ENCODE measurements at regions not wholly inside any gene's neighbourhood (a gene's known extent, or its start where the extent isn't known, plus 50 kb on each side); places are given as distances from the start of the nearest gene placed in this dataset.

DNA sequence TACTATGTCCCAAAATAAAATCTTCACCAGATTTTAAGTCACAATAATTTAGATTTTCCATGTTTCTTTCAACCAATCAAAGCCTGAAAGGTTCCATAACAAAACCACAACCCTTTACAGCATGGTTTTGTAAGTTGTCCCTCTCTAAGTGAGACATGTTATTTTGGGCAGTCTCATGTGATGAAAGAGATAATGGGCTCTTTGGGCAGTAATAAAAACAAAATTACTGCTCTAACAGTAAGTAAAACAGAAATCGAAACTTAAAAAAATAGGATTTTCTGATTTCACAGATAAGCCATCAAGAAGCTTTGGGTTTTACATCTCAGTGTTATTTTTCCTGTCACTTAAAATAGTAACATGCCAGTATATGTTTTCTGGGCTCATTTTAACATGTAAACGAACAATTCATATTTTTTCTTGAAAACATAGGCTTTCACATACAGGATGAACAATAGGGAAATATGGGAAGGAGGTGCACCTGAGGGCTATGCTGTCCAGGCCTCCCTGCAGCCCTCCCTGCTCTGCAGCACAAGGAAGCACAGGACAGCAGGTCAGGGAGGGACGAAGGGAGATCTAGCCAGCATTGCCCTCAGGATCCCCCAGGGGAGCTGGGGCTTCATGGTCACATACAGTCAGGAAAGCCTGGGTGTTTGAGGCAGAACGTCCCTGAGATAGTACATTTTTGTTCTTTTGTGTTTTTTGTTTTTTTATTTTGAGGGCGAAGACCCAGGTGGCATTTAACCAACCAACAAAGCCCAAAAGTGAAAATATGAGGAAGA is 157.4 kb downstream of the SHOX2 start:
- Mint-ChIP-seq H3K27me3 (no peaks in the 10 kb centered on the region), H3K4me3 (no peak overlapping the region), H3K27ac (no peak overlapping the region), H3K4me1 (no peaks in the 10 kb centered on the region), H3K9me3 (ENCODE audit: low read depth) (no peaks in the 10 kb centered on the region), H3K36me3 (no peaks in the 10 kb centered on the region)
- DNase-seq (no peak), ATAC-seq (no peak)
- CTCF ChIA-PET: no interaction called here

DNA sequence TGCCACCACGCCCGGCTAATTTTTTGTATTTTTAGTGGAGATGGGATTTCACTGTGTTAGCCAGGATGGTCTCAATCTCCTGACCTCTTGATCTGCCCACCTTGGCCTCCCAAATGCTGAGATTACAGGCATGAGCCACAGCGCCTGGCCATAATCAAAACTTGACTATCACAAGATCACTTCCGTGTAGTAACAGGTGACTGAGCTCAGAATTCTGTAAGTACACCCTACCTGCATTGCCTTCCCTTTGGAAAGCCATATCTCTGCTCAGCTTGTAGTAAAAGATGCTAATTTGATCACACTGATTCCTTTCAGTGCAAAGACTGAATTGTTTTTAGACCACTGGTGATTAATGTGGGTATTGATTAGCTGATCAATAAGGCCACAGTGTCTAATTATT is 167.1 kb downstream of the SHOX2 start:
- H3K36me3 Mint-ChIP-seq: no peaks in the 10 kb centered on the region
- H3K4me1 Mint-ChIP-seq: no peaks in the 10 kb centered on the region
- H3K27ac Mint-ChIP-seq: no peak overlapping the region
- H3K27me3 Mint-ChIP-seq: no peaks in the 10 kb centered on the region
- CTCF ChIA-PET: no interaction called here
- no peak for DNase-seq
- no peaks in the 10 kb centered on the region for H3K9me3 Mint-ChIP-seq (ENCODE audit: low read depth)
- no peak overlapping the region for H3K4me3 Mint-ChIP-seq
- no peak for ATAC-seq

DNA sequence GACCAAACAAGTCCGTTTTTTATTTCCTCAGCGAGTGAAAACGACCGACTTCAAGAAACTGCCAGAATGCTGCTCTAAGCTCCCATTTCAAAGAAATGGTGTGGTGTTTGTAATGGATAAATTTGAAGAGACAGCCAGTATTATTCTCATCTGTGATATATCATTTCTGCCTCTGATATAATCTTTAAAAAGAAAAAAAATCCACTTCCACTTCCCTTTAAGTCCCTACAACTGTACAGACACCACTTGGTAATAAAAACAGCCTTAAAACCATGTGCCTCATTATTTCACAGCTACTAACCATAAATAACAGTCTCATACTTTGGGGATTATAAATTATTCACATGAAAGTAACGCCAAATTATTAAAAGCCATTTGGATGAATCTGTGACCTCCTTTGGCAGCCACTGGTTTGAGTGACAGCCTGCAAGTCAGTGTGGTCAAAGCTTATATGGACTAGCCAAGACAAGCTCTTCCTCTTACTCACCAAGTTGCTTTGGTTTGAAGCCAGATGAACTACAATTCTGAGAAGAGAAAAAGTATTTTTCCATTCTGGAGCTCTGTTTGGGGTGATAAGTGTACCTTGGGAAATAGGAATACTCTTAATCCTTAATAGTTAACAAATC is 168.0 kb downstream of the SHOX2 start:
- Mint-ChIP-seq H3K27ac (no peak overlapping the region), H3K9me3 (ENCODE audit: low read depth) (no peaks in the 10 kb centered on the region), H3K4me3 (no peak overlapping the region), H3K27me3 (no peaks in the 10 kb centered on the region), H3K4me1 (no peaks in the 10 kb centered on the region), H3K36me3 (no peaks in the 10 kb centered on the region)
- CTCF ChIA-PET: no interaction called here
- ATAC-seq: no peak
- DNase-seq: no peak

DNA sequence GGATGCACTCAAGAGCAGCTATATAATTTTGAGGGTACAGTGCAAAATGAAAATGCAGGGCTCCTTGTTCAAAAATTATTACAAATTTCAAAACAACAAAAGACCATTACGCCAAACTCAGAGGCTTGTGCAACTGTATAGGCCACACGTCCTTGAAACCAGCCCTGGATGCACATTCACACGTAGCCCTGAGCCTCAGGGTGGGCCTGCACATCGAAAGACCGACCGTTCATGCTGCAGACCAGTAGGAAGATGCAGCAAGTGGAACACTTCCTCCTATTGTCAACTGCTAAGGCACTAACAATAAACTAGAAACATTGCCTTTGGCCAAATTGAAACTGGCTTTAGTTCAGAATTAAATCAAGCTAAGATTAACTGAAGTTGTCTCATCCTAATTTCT is 174.7 kb downstream of the SHOX2 start:
- Mint-ChIP-seq H3K27me3 (no peaks in the 10 kb centered on the region), H3K27ac (no peak overlapping the region), H3K36me3 (no peaks in the 10 kb centered on the region), H3K4me3 (no peak overlapping the region), H3K9me3 (ENCODE audit: low read depth) (no peaks in the 10 kb centered on the region), H3K4me1 (no peaks in the 10 kb centered on the region)
- no peak for DNase-seq
- ATAC-seq: no peak
- CTCF ChIA-PET: interaction anchor here (1.5 kb wide), 1 partner anchor 76 kb away, joined by 3 read pairs; no protein-coding TSS in a partner anchor

DNA sequence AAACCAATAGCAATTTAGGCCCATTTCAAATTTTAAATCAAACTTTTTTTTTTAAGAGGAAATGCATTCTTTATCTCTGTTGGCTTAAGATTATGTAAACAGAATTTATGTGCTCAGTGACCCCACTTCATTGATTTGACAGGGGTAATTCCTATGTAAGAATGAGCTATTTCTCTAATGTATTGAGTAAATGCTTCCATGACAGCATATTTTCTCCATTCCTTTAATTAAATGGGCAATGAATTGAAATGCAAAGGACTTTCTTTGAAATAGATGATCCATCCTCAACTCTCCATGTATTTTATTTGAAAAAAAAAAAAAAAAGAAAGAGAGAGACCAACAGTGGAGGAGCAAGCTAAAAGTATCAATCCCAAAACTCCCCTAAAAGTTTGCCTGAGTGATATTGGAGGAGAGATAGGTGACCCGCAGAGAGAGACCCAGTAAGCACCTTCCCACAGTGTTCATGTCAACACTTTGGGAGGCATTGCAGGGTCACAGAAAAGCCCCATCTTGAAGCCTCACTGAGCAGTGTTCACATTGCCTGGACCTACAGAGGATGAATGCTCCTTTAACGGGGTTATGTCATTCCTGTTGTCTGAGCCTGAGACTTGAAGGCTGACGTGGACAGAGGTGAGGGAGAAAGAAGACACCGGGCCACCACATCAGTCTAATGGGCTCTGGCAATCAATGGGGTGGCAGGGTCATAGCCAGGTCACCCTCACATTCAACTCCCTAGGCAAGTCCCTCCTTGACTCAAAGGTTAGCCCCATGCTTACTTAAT is 176.0 kb downstream of the SHOX2 start:
- ATAC-seq (no peak), DNase-seq (no peak)
- Mint-ChIP-seq H3K36me3 (no peaks in the 10 kb centered on the region), H3K9me3 (ENCODE audit: low read depth) (no peaks in the 10 kb centered on the region), H3K27me3 (no peaks in the 10 kb centered on the region), H3K4me3 (no peak overlapping the region), H3K4me1 (no peaks in the 10 kb centered on the region), H3K27ac (no peak overlapping the region)
- CTCF ChIA-PET: interaction anchor here (1.5 kb wide), 1 partner anchor 77 kb away, joined by 3 read pairs; no protein-coding TSS in a partner anchor

DNA sequence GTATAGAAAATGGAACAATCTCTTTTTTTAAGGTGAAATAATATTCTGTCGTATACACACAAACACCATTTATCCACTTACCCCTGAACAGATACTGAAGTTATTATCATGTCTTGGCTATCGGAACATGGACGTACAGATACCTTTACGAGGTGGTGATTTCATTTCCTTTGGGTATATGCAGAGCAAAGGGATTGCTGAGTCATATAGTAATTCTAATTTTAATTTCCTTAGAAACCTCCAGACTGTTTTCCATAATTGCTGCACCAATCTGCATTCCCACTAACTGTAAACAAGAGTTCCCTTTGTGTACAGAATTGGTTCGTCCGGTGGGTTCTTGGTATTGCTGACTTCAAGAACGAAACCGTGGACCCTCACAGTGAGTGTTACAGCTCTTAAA is 179.4 kb downstream of the SHOX2 start:
- no peak overlapping the region for H3K27ac Mint-ChIP-seq
- no peak overlapping the region for H3K4me3 Mint-ChIP-seq
- no peaks in the 10 kb centered on the region for H3K36me3 Mint-ChIP-seq
- no peaks in the 10 kb centered on the region for H3K4me1 Mint-ChIP-seq
- no peak for ATAC-seq
- CTCF ChIA-PET: no interaction called here
- no peak for DNase-seq
- no peaks in the 10 kb centered on the region for H3K9me3 Mint-ChIP-seq (ENCODE audit: low read depth)
- no peaks in the 10 kb centered on the region for H3K27me3 Mint-ChIP-seq

DNA sequence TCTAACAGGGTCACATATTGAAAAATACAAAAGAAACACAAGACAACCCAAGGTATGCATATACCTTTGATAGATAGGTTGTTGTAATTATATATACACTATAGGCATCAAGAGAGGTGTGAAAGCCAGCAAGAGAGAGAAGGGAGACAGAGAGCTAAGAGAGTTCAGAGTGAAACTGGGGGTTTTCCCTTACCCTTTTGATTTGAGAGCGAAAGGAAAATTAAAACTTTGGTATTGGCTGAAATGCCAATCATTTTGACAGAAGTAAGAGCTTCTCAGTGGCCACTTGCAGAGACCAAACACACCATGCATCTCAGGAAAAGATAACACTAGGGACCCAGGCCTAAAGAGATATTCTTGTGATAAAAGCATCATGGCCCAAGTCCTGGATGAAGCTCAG is 183.6 kb downstream of the SHOX2 start:
- no peaks in the 10 kb centered on the region for H3K36me3 Mint-ChIP-seq
- CTCF ChIA-PET: no interaction called here
- no peaks in the 10 kb centered on the region for H3K4me1 Mint-ChIP-seq
- H3K27me3 Mint-ChIP-seq: no peaks in the 10 kb centered on the region
- ATAC-seq: no peak
- no peak overlapping the region for H3K4me3 Mint-ChIP-seq
- no peak for DNase-seq
- no peak overlapping the region for H3K27ac Mint-ChIP-seq
- H3K9me3 Mint-ChIP-seq (ENCODE audit: low read depth): no peaks in the 10 kb centered on the region

DNA sequence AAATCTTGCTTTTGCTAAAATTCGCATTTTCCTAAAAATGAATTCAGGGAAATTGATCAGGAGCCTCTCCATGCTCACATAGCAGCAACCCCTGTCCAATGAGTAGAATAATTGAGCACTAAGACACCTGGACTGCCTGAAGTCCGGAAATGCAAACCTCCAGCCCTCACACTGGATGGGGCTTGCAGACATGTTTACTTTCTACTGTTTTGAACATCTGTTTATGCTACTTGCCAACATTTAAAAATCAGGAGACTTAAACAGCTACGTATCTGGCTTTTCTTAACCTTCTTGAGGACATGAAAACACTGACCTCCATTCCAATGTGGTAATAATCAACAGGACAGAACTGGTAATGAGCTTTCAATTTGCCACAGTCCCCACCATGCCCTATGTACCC is 184.4 kb downstream of the SHOX2 start:
- Mint-ChIP-seq H3K27me3 (no peaks in the 10 kb centered on the region), H3K36me3 (no peaks in the 10 kb centered on the region), H3K4me3 (no peak overlapping the region), H3K9me3 (ENCODE audit: low read depth) (no peaks in the 10 kb centered on the region), H3K27ac (no peak overlapping the region), H3K4me1 (no peaks in the 10 kb centered on the region)
- CTCF ChIA-PET: no interaction called here
- DNase-seq: no peak
- ATAC-seq: no peak

DNA sequence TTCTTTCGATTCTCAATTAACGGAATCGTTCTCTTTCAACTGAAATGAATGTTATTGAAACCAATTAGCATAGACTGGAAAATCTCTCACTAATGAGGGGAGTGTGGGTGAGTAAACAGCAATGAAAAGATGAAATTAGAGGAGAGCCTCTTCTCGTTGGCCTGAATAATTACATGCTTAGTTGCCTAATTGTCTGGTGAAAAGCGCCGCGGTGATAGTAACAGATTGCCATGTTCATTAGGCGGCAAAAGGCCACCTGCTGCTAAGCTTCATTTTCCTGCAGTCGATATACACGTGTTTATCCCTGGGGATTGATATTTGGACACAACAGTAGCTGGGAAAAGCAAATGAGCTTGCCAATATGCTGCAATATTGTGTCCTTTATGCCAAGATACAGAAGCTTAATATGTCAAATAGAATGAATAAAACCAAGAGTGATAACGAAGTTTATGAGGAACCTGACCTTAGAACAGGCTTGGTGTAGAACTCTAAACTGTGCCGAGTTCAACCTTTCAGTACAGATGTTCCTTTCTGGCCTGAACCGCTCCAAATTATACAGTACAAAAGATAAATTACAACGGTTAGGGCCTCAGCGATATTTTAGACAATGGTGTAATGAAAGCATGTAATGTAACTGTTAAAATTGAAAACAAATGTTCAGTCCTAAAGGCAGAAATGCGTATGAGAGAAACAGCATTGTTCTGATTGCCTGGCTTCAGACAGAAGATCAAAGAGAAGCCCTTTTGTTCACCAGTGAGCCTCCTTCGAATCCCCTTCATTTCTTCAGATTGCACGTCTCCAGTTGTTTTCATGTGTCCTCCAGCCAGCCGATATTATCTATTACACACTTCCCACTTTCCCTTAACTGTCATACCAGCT is 185.2 kb downstream of the SHOX2 start:
- Mint-ChIP-seq H3K27ac (no peak overlapping the region), H3K4me1 (no peaks in the 10 kb centered on the region), H3K36me3 (no peaks in the 10 kb centered on the region), H3K9me3 (ENCODE audit: low read depth) (no peaks in the 10 kb centered on the region), H3K27me3 (no peaks in the 10 kb centered on the region), H3K4me3 (no peak overlapping the region)
- DNase-seq (no peak), ATAC-seq (no peak)
- CTCF ChIA-PET: no interaction called here

DNA sequence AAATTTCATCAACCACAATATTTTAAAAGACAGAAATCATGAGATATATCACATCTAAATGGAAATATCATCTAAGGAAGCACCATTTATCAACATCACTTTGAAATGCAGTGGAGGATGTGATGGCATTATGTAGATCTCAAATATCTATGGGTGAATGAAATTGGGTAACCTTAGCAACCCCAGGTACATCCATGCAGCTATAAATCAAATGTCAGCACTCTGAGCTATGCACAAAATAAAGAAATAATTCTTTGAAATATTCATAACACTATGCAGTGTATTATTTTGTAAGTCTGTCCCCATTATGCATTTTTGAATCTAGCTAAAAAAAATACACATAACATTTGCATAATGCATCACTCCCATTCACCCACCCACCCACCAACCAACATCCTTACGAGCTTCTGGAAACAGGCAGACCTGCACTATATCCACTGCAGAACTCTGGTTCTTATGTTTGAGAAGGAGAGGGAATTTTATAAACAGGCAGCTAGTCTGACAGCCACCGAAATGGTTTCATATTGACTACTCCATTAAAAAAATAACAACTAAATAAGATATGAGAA is 186.8 kb downstream of the SHOX2 start:
- CTCF ChIA-PET: interaction anchor here (0.7 kb wide), 1 partner anchor 393 kb away, joined by 4 read pairs; no protein-coding TSS in a partner anchor
- ATAC-seq: no peak
- Mint-ChIP-seq H3K36me3 (no peaks in the 10 kb centered on the region), H3K9me3 (ENCODE audit: low read depth) (no peaks in the 10 kb centered on the region), H3K27me3 (no peaks in the 10 kb centered on the region), H3K4me3 (no peak overlapping the region), H3K4me1 (no peaks in the 10 kb centered on the region), H3K27ac (no peak overlapping the region)
- no peak for DNase-seq

GRCh38 chr3:157918402-157918801 is 187.8 kb downstream of the SHOX2 start:
- ATAC-seq: no peak
- Mint-ChIP-seq H3K36me3 (no peaks in the 10 kb centered on the region), H3K4me1 (no peaks in the 10 kb centered on the region), H3K27me3 (no peaks in the 10 kb centered on the region), H3K4me3 (no peak overlapping the region), H3K27ac (no peak overlapping the region), H3K9me3 (ENCODE audit: low read depth) (no peaks in the 10 kb centered on the region)
- DNase-seq: no peak
- CTCF ChIA-PET: no interaction called here

- H3K9me3 Mint-ChIP-seq (ENCODE audit: low read depth): no peaks in the 10 kb centered on the region
- no peaks in the 10 kb centered on the region for H3K4me1 Mint-ChIP-seq
- CTCF ChIA-PET: no interaction called here
- ATAC-seq: no peak
- H3K36me3 Mint-ChIP-seq: no peaks in the 10 kb centered on the region
- no peak for DNase-seq
- H3K4me3 Mint-ChIP-seq: no peak overlapping the region
- no peaks in the 10 kb centered on the region for H3K27me3 Mint-ChIP-seq
- no peak overlapping the region for H3K27ac Mint-ChIP-seq
Measured at GRCh38 chr3:157916672-157917071, 189.5 kb downstream of the SHOX2 start.

- Mint-ChIP-seq H3K9me3 (ENCODE audit: low read depth) (no peaks in the 10 kb centered on the region), H3K27me3 (no peaks in the 10 kb centered on the region), H3K4me3 (no peak overlapping the region), H3K36me3 (no peaks in the 10 kb centered on the region), H3K27ac (no peak overlapping the region), H3K4me1 (no peaks in the 10 kb centered on the region)
- DNase-seq (no peak), ATAC-seq (no peak)
- CTCF ChIA-PET: interaction anchor here (0.6 kb wide), 1 partner anchor 308 kb away, joined by 3 read pairs; no protein-coding TSS in a partner anchor
Measured at GRCh38 chr3:157914882-157915281, 191.3 kb downstream of the SHOX2 start.

All from activated CD8-positive, alpha-beta memory T cell treated with anti-CD3 and anti-CD28 coated beads, Interleukin-2, amount 10 ng/mL, durations not matched to agents 7 days and 5 days (primary cell).